Endothelial cell of umbilical vein (primary cell): ENCODE measurements at regions not wholly inside any gene's neighbourhood (a gene's known extent, or its start where the extent isn't known, plus 50 kb on each side); places are given as distances from the start of the nearest gene placed in this dataset.

Experiments used
- BruUV-seq: library from RNA; stranded (reverse); fragments of 400-500 nt; replicated peaks from 2 replicates; lab custom pipeline; 2021; lab: Mats Ljungman, UMichigan
- CTCF ChIA-PET: fragments of 300-600, 350-600 bp; sonication (Branson Sonifier 250); formaldehyde crosslinking; loops from one replicate; lab custom pipeline; 2021; ENCODE audit warnings: antibody characterized with exemption, inconsistent platforms; lab: Charles Lee
- POLR2A ChIA-PET: fragments of 300-600, 350-600 bp; sonication (Branson Sonifier 250); formaldehyde crosslinking; loops from one replicate; lab custom pipeline; 2021; ENCODE audit warnings: antibody characterized with exemption, inconsistent platforms; lab: Charles Lee
- DNase-seq: peaks from one replicate; pipeline ENCODE4 v3.0.0-alpha.2; 2011; ENCODE audit warnings: low read depth, low spot score
- FAIRE-seq: peaks from 2 replicates; lab custom pipeline; 2011; peaks lifted over from hg19 to GRCh38; lab: Jason Lieb, UNC
- H2AFZ ChIP-seq: 2 replicates; pipeline ENCODE4 v1.6.0; 2012; ENCODE audit warnings: low read depth, low read length, control low read depth, inconsistent platforms
- H3K27ac ChIP-seq: 2 replicates; pipeline ENCODE4 v1.5.1; 2011; ENCODE audit warnings: low read depth, mild to moderate bottlenecking, control low read depth, low read length, moderate library complexity; ENCODE audit not compliant: insufficient read depth
- H3K27me3 ChIP-seq, 2 experiments: 2 replicates each; pipeline versions ENCODE4 v1.6.0 to v1.6.1; 2011; ENCODE audit warnings: low read length in 2 of 2, mixed read lengths in 1 of 2; ENCODE audit not compliant: control insufficient read depth in 2 of 2, insufficient read depth in 2 of 2
- H3K36me3 ChIP-seq, 2 experiments: 2 replicates in 1 of 2; 3 replicates in 1 of 2; pipeline ENCODE4 v1.5.1; 2011; ENCODE audit warnings: low read length in 2 of 2, mild to moderate bottlenecking in 1 of 2, moderate library complexity in 1 of 2; ENCODE audit not compliant: control insufficient read depth in 2 of 2, insufficient read depth in 2 of 2; ENCODE audit errors: extremely low read depth in 1 of 2
- H3K4me1 ChIP-seq: 3 replicates; pipeline ENCODE4 v1.5.1; 2011; ENCODE audit warnings: mild to moderate bottlenecking, low read length; ENCODE audit not compliant: control insufficient read depth, insufficient read depth; ENCODE audit errors: extremely low read depth
- H3K4me2 ChIP-seq: 2 replicates; pipeline ENCODE4 v1.6.1; 2011; ENCODE audit warnings: low read length, control low read depth, mixed read lengths; ENCODE audit not compliant: insufficient read depth
- H3K4me3 ChIP-seq, 3 experiments: fragments of 200-600 bp in 1 of 3; sonication (generic), shearing (Covaris generic) in 1 of 3; replicated peaks in 1 of 3; 2 replicates each; pipeline ENCODE4 v1.5.1; 2011 to 2016; ENCODE audit warnings: control low read depth in 3 of 3, low read length in 3 of 3, mild to moderate bottlenecking in 2 of 3, inconsistent platforms in 1 of 3, low read depth in 1 of 3, moderate library complexity in 1 of 3; ENCODE audit not compliant: insufficient read depth in 1 of 3
- H3K79me2 ChIP-seq: 2 replicates; pipeline ENCODE4 v1.6.0; 2012; ENCODE audit warnings: low read length, inconsistent platforms; ENCODE audit not compliant: control insufficient read depth, insufficient read depth
- H3K9ac ChIP-seq: replicated peaks from 2 replicates; pipeline ENCODE3; 2011; ENCODE audit warnings: low read length, control low read depth; ENCODE audit not compliant: insufficient read depth; ENCODE audit errors: extremely low read depth
- H3K9me1 ChIP-seq: replicated peaks from 3 replicates; pipeline ENCODE4 v1.6.0; 2011; ENCODE audit warnings: mild to moderate bottlenecking, low read length; ENCODE audit not compliant: control insufficient read depth, insufficient read depth; ENCODE audit errors: extremely low read depth
- H3K9me3 ChIP-seq: replicated peaks from 2 replicates; pipeline ENCODE4 v1.5.1; 2012; ENCODE audit warnings: low read length, inconsistent platforms; ENCODE audit not compliant: control insufficient read depth, insufficient read depth
- H4K20me1 ChIP-seq: replicated peaks from 2 replicates; pipeline ENCODE3; 2011; ENCODE audit warnings: mild to moderate bottlenecking, low read length; ENCODE audit not compliant: control insufficient read depth, insufficient read depth; ENCODE audit errors: extremely low read depth
- CTCF ChIP-seq, 2 donors: IDR thresholded peaks; 1 replicate in 1 of 2; 2 replicates in 1 of 2; pipeline ENCODE4 v1.5.1; 2011; ENCODE audit warnings: low read length in 2 of 2, mild to moderate bottlenecking in 2 of 2, moderate library complexity in 2 of 2, control low read depth in 1 of 2, inconsistent platforms in 1 of 2, low read depth in 1 of 2; ENCODE audit not compliant: insufficient read depth in 1 of 2; ENCODE audit errors: extremely low read depth in 1 of 2
- EZH2 ChIP-seq: IDR thresholded peaks from 2 replicates; pipeline ENCODE4 v1.6.1; 2012; ENCODE audit warnings: borderline replicate concordance, low read depth, mild to moderate bottlenecking, moderate library complexity, low read length, inconsistent platforms; ENCODE audit not compliant: severe bottlenecking
- FOS ChIP-seq: IDR thresholded peaks from 2 replicates; pipeline ENCODE4 v1.6.1; 2011; ENCODE audit warnings: mild to moderate bottlenecking, low read length, moderate library complexity, borderline replicate concordance; ENCODE audit not compliant: insufficient read depth
- GATA2 ChIP-seq: IDR thresholded peaks from 2 replicates; pipeline ENCODE4 v1.7.0; 2011; ENCODE audit warnings: low read depth, mild to moderate bottlenecking, moderate library complexity, mixed read lengths, low read length; ENCODE audit not compliant: insufficient read length, insufficient read depth
- JUN ChIP-seq: IDR thresholded peaks from 2 replicates; pipeline ENCODE4 v1.6.1; 2011; ENCODE audit warnings: borderline replicate concordance, low read depth; ENCODE audit not compliant: insufficient read length, insufficient read depth
- MAX ChIP-seq: IDR thresholded peaks from 2 replicates; pipeline ENCODE4 v1.6.1; 2011; ENCODE audit not compliant: insufficient read depth, insufficient read length
- MYC ChIP-seq: IDR thresholded peaks from one replicate; pipeline ENCODE4 v1.6.1; 2011; ENCODE audit warnings: mild to moderate bottlenecking, low read depth, low read length
- POLR2A ChIP-seq: IDR thresholded peaks from 2 replicates; pipeline ENCODE4 v1.6.1; 2012; ENCODE audit warnings: low read depth, mild to moderate bottlenecking, control low read depth, low read length
- POLR2AphosphoS5 ChIP-seq: IDR thresholded peaks from 2 replicates; pipeline ENCODE4 v1.6.1; 2012; ENCODE audit warnings: low read depth, mild to moderate bottlenecking, control low read depth, low read length, moderate library complexity; ENCODE audit not compliant: insufficient read depth
- dilution Hi-C: fragments of 300-500 bp; cut with MboI; formaldehyde crosslinking; loops from one replicate; pipeline ENCODE4 v1.15.0; 2019; ENCODE audit warnings: low sequenced_read_pairs; ENCODE audit not compliant: extremely low pct_ligation_motif_present
- intact Hi-C: fragments of 100-400 bp; cut with micrococcal nuclease; formaldehyde crosslinking; loops from one replicate; pipeline ENCODE4 v1.10.0; 2022

GRCh38 chr15:37582852-37583251 lies 351.6 kb upstream of the TMCO5A start:
- TF ChIP-seq MAX: no peak
- no peak for TF ChIP-seq FOS
- TF ChIP-seq JUN: no peak
- no peak for TF ChIP-seq CTCF (IDR thresholded peaks at IDR 0.05; ENCODE audit: extremely low read depth in 1 of 2, insufficient read depth in 1 of 2, low read depth in 1 of 2, low read length in 2 of 2)
- no peak for TF ChIP-seq GATA2
- ChIA-PET POLR2A (no interaction called here), CTCF (interaction anchor here (1.0 kb wide), 1 partner anchor 15 kb away, joined by 3 read pairs; no protein-coding TSS in a partner anchor)
- H3K4me2 ChIP-seq: no peak overlapping the region
- H3K27me3 ChIP-seq: no peaks in the 10 kb centered on the region
- no peaks in the 10 kb centered on the region for H3K9me1 ChIP-seq
- BruUV-seq: no TSS peak
- H3K36me3 ChIP-seq: no peaks in the 10 kb centered on the region
- H3K4me1 ChIP-seq: no peaks in the 10 kb centered on the region
- H3K27ac ChIP-seq: no peak overlapping the region
- H3K79me2 ChIP-seq: no peaks in the 10 kb centered on the region
- dilution Hi-C loops (no loop called here), intact Hi-C loops (no loop called here)
- DNase-seq (no peak), FAIRE-seq (no peak)
- H3K4me3 ChIP-seq: no peak overlapping the region
- H3K9ac ChIP-seq: no peak overlapping the region
- peaks cover 4% of the 10 kb centered on the region for H3K9me3 ChIP-seq
- H2AFZ ChIP-seq: no peak overlapping the region
- H4K20me1 ChIP-seq: no peaks in the 10 kb centered on the region

GRCh38 chr15:37586011-37586583 lies 348.3 kb upstream of the TMCO5A start:
- ChIA-PET POLR2A (no interaction called here), CTCF (no interaction called here)
- intact Hi-C loops (no loop called here), dilution Hi-C loops (no loop called here)
- H3K4me1 ChIP-seq: no peaks in the 10 kb centered on the region
- no peak overlapping the region for H3K9ac ChIP-seq
- H3K27me3 ChIP-seq: no peaks in the 10 kb centered on the region
- no peaks in the 10 kb centered on the region for H3K79me2 ChIP-seq
- DNase-seq (no peak), FAIRE-seq (no peak)
- BruUV-seq: no TSS peak
- H3K4me3 ChIP-seq: no peak overlapping the region
- H3K36me3 ChIP-seq: no peaks in the 10 kb centered on the region
- no peaks in the 10 kb centered on the region for H4K20me1 ChIP-seq
- no peak overlapping the region for H3K4me2 ChIP-seq
- H3K9me3 ChIP-seq: peaks cover 4% of the 10 kb centered on the region
- H3K27ac ChIP-seq: no peak overlapping the region
- H3K9me1 ChIP-seq: no peaks in the 10 kb centered on the region
- no peak overlapping the region for H2AFZ ChIP-seq
- no peak for TF ChIP-seq CTCF (IDR thresholded peaks at IDR 0.05; ENCODE audit: extremely low read depth in 1 of 2, insufficient read depth in 1 of 2, low read depth in 1 of 2, low read length in 2 of 2)
- TF ChIP-seq EZH2: no peak
- TF ChIP-seq FOS: no peak
- TF ChIP-seq GATA2: no peak
- no peak for TF ChIP-seq MAX
- no peak for TF ChIP-seq POLR2AphosphoS5
- no peak for TF ChIP-seq MYC
- no peak for TF ChIP-seq JUN
- no peak for TF ChIP-seq POLR2A
